IMR-90 (cell line): ENCODE measurements at regions not wholly inside any gene's neighbourhood (a gene's known extent, or its start where the extent isn't known, plus 50 kb on each side); places are given as distances from the start of the nearest gene placed in this dataset.

ENCODE experiments used
- ATAC-seq: fragments of 200-7000 bp; cut with Tn5 transposase; 2 replicates; pipeline ENCODE4 v1.9.1; 2020; ENCODE audit warnings: low read depth, mild to moderate bottlenecking, moderate library complexity
- BruUV-seq: library from RNA; stranded (reverse); fragments of 400-500 nt; replicated peaks from 2 replicates; lab custom pipeline; 2021; lab: Mats Ljungman, UMichigan
- CTCF ChIA-PET: fragments of 300-600 bp; formaldehyde crosslinking; extraction: SDS; loops from one replicate; lab custom pipeline; 2021; ENCODE audit warnings: antibody characterized with exemption; lab: Yijun Ruan, JAX
- POLR2A ChIA-PET: fragments of 300-600 bp; sonication (Branson Sonifier 250); formaldehyde crosslinking; loops from one replicate; lab custom pipeline; 2022; ENCODE audit warnings: antibody characterized with exemption; ENCODE audit not compliant: unreplicated experiment; lab: Charles Lee
- DNase-seq: peaks from one replicate; pipeline ENCODE4 v3.0.0; 2013
- H2AFZ ChIP-seq: replicated peaks from 2 replicates; pipeline ENCODE3; 2013; ENCODE audit warnings: low read length, mild to moderate bottlenecking; ENCODE audit not compliant: poor library complexity
- H2AK5ac ChIP-seq: 2 replicates; pipeline ENCODE4 v1.6.1; 2013; ENCODE audit warnings: low read depth, low read length, inconsistent platforms
- H2AK9ac ChIP-seq: replicated peaks from 2 replicates; pipeline ENCODE3; 2013; ENCODE audit warnings: mild to moderate bottlenecking, low read depth, low read length, moderate library complexity; ENCODE audit not compliant: poor library complexity
- H2BK120ac ChIP-seq: 2 replicates; pipeline ENCODE4 v1.6.1; 2013; ENCODE audit warnings: low read depth, low read length, inconsistent platforms
- H2BK15ac ChIP-seq: 3 replicates; pipeline ENCODE4 v1.6.1; 2013; ENCODE audit warnings: low read depth, low read length, inconsistent platforms
- H2BK20ac ChIP-seq: 2 replicates; pipeline ENCODE4 v1.6.1; 2013; ENCODE audit warnings: low read depth, mild to moderate bottlenecking, inconsistent platforms, low read length, moderate library complexity
- H2BK5ac ChIP-seq: 2 replicates; pipeline ENCODE4 v1.6.1; 2013; ENCODE audit warnings: mild to moderate bottlenecking, low read depth, low read length, inconsistent platforms; ENCODE audit not compliant: poor library complexity, severe bottlenecking
- H3K14ac ChIP-seq: replicated peaks from 2 replicates; pipeline ENCODE4 v1.6.1; 2013; ENCODE audit warnings: low read depth, low read length, inconsistent platforms
- H3K18ac ChIP-seq: 2 replicates; pipeline ENCODE4 v1.6.1; 2013; ENCODE audit warnings: low read depth, low read length, control low read depth
- H3K23ac ChIP-seq: 2 replicates; pipeline ENCODE4 v1.6.1; 2013; ENCODE audit warnings: low read depth, low read length, inconsistent platforms
- H3K27ac ChIP-seq: 2 replicates; pipeline ENCODE4 v1.5.1; 2013; ENCODE audit warnings: mild to moderate bottlenecking, control low read depth, low read length; ENCODE audit not compliant: insufficient read depth
- H3K27me3 ChIP-seq: 2 replicates; pipeline ENCODE4 v1.6.1; 2013; ENCODE audit warnings: low read length; ENCODE audit not compliant: control insufficient read depth, insufficient read depth
- H3K36me3 ChIP-seq: 2 replicates; pipeline ENCODE4 v1.6.1; 2013; ENCODE audit warnings: low read length, mixed read lengths; ENCODE audit not compliant: control insufficient read depth, insufficient read depth
- H3K4ac ChIP-seq: 2 replicates; pipeline ENCODE4 v1.6.1; 2013; ENCODE audit warnings: low read depth, low read length, inconsistent platforms
- H3K4me1 ChIP-seq: 2 replicates; pipeline ENCODE4 v1.6.1; 2013; ENCODE audit warnings: low read length, mixed read lengths; ENCODE audit not compliant: control insufficient read depth, insufficient read depth
- H3K4me2 ChIP-seq: 2 replicates; pipeline ENCODE4 v1.6.1; 2013; ENCODE audit warnings: low read depth, mild to moderate bottlenecking, control low read depth, low read length, moderate library complexity
- H3K4me3 ChIP-seq: 2 replicates; pipeline ENCODE4 v1.5.1; 2013; ENCODE audit warnings: low read depth, mild to moderate bottlenecking, control low read depth, low read length, moderate library complexity; ENCODE audit not compliant: insufficient read depth
- H3K56ac ChIP-seq: 2 replicates; pipeline ENCODE4 v1.6.1; 2013; ENCODE audit warnings: low read length, inconsistent platforms; ENCODE audit not compliant: insufficient read depth; ENCODE audit errors: extremely low read depth
- H3K79me1 ChIP-seq, 2 experiments: 2 replicates each; pipeline ENCODE4 v1.6.1; 2013; ENCODE audit warnings: low read length in 2 of 2, inconsistent platforms in 1 of 2, low read depth in 1 of 2
- H3K9ac ChIP-seq: 2 replicates; pipeline ENCODE4 v1.6.1; 2013; ENCODE audit warnings: low read depth, low read length, control low read depth
- H3K9me1 ChIP-seq: 2 replicates; pipeline ENCODE4 v1.6.1; 2013; ENCODE audit warnings: low read length, inconsistent platforms; ENCODE audit not compliant: insufficient read depth
- H3K9me3 ChIP-seq: 2 replicates; pipeline ENCODE4 v1.6.1; 2013; ENCODE audit warnings: low read length; ENCODE audit not compliant: control insufficient read depth, insufficient read depth
- H4K20me1 ChIP-seq: 2 replicates; pipeline ENCODE4 v1.6.1; 2013; ENCODE audit warnings: low read length, inconsistent platforms; ENCODE audit not compliant: insufficient read depth
- H4K5ac ChIP-seq: 2 replicates; pipeline ENCODE4 v1.6.1; 2013; ENCODE audit warnings: mild to moderate bottlenecking, low read depth, low read length, control low read depth
- H4K8ac ChIP-seq, 2 experiments: 2 replicates each; pipeline ENCODE4 v1.6.1; 2013; ENCODE audit warnings: low read depth in 2 of 2, low read length in 2 of 2, control low read depth in 1 of 2, inconsistent platforms in 1 of 2
- H4K91ac ChIP-seq: 2 replicates; pipeline ENCODE4 v1.6.1; 2013; ENCODE audit warnings: low read depth, low read length, inconsistent platforms; ENCODE audit not compliant: insufficient read depth
- POLR2A ChIP-seq: IDR thresholded peaks from 2 replicates; pipeline ENCODE4 v1.6.1; 2012; ENCODE audit warnings: mild to moderate bottlenecking, low read depth, low read length
- RAD21 ChIP-seq: IDR thresholded peaks from 2 replicates; pipeline ENCODE4 v1.6.1; 2012; ENCODE audit warnings: low read length, improper control_type of control experiment
- RCOR1 ChIP-seq: IDR thresholded peaks from 2 replicates; pipeline ENCODE4 v1.6.1; 2012; ENCODE audit warnings: mild to moderate bottlenecking, low read length, improper control_type of control experiment; ENCODE audit not compliant: insufficient replicate concordance
- SMC3 ChIP-seq: fragments of 150-350 bp; IDR thresholded peaks from 2 replicates; pipeline ENCODE4 v1.6.1; 2016; ENCODE audit warnings: low read depth, mild to moderate bottlenecking, antibody characterized with exemption, low read length, moderate library complexity
- USF2 ChIP-seq: fragments of 150-350 bp; IDR thresholded peaks from 2 replicates; pipeline ENCODE4 v1.6.1; 2017; ENCODE audit warnings: mild to moderate bottlenecking, antibody characterized with exemption, low read length, low read depth
- WGBS, 2 experiments: methylation state at CpG; one replicate each; pipeline versions ENCODE4 v1.1.5 to v1.1.7; 2013; ENCODE audit warnings: missing lambda C conversion rate in 2 of 2; ENCODE audit not compliant: insufficient read length in 1 of 2; ENCODE audit errors: extremely low coverage in 2 of 2; 5-methylcytosine and 5-hydroxymethylcytosine counted together
- dilution Hi-C: fragments of 300-500 bp; cut with HindIII; formaldehyde crosslinking; loops from one replicate; pipeline ENCODE4 v1.14.3; 2018; ENCODE audit warnings: low sequenced_read_pairs; ENCODE audit not compliant: unreplicated experiment
- in situ Hi-C: fragments of 300-500 bp; cut with MboI; formaldehyde crosslinking; loops from 3 replicates; pipeline ENCODE4 v1.14.3; 2019; ENCODE audit warnings: low sequenced_read_pairs, inconsistent platforms, mixed read lengths
- intact Hi-C: fragments of 100-400 bp; cut with micrococcal nuclease; formaldehyde crosslinking; loops from 2 replicates; pipeline ENCODE4 v1.10.0; 2022

- no peak overlapping the region for H3K56ac ChIP-seq
- H3K4me2 ChIP-seq = peak overlapping the region; percentile 22; the same call in 1 of the 2 replicates
- no peaks in the 10 kb centered on the region for H3K79me1 ChIP-seq
- no peak overlapping the region for H2BK20ac ChIP-seq
- H3K27me3 ChIP-seq = no peaks in the 10 kb centered on the region
- H2AK9ac ChIP-seq = no peak overlapping the region
- intact Hi-C loops (no loop called here), in situ Hi-C loops (no loop called here), dilution Hi-C loops (no loop called here)
- no peak overlapping the region for H2BK120ac ChIP-seq
- H2BK5ac ChIP-seq = no peak overlapping the region
- ChIA-PET POLR2A (no interaction called here), CTCF (interaction anchor here (0.5 kb wide), 1 partner anchor 10 kb away, joined by 3 read pairs; no protein-coding TSS in a partner anchor)
- H2AK5ac ChIP-seq = no peak overlapping the region
- no peak overlapping the region for H4K91ac ChIP-seq
- no peaks in the 10 kb centered on the region for H3K9me3 ChIP-seq
- no peaks in the 10 kb centered on the region for H3K36me3 ChIP-seq
- TF ChIP-seq RCOR1 (no peak), USF2 (no peak), SMC3 (no peak), POLR2A (no peak), RAD21 (no peak)
- WGBS, 2 experiments = 26% methylated on average over 3 of the region's 8 CpGs; no CpG with 5 or more reads in 1 of the 2 experiments
- H3K4me1 ChIP-seq = peaks cover 2% of the 10 kb centered on the region; the same call in 1 of the 2 replicates
- no peak overlapping the region for H3K23ac ChIP-seq
- no TSS peak for BruUV-seq
- H3K9ac ChIP-seq = no peak overlapping the region
- H4K5ac ChIP-seq = no peak overlapping the region
- no peak overlapping the region for H3K27ac ChIP-seq
- H3K4me3 ChIP-seq = no peak overlapping the region
- no peak overlapping the region for H3K18ac ChIP-seq
- no peaks in the 10 kb centered on the region for H3K9me1 ChIP-seq
- H3K14ac ChIP-seq = no peak overlapping the region
- H2AFZ ChIP-seq = no peak overlapping the region
- ATAC-seq (no peak; the same call in 1 of the 2 replicates), DNase-seq (peak; percentile 24)
- H4K20me1 ChIP-seq = no peaks in the 10 kb centered on the region
- H2BK15ac ChIP-seq = no peak overlapping the region
- H4K8ac ChIP-seq = no peak overlapping the region
- no peak overlapping the region for H3K4ac ChIP-seq
Observed at GRCh38 chr2:6780765-6781274, 84.9 kb downstream of the CMPK2 start.
